HG03095 (cell line): ENCODE measurements at regions not wholly inside any gene's neighbourhood (a gene's known extent, or its start where the extent isn't known, plus 50 kb on each side); places are given as distances from the start of the nearest gene placed in this dataset.

ENCODE experiments used
- ATAC-seq: cut with Tn5 transposase; IDR thresholded peaks from one replicate; pipeline ENCODE4 v1.9.1; 2021; ENCODE audit warnings: moderate library complexity; ENCODE audit not compliant: unreplicated experiment

DNA sequence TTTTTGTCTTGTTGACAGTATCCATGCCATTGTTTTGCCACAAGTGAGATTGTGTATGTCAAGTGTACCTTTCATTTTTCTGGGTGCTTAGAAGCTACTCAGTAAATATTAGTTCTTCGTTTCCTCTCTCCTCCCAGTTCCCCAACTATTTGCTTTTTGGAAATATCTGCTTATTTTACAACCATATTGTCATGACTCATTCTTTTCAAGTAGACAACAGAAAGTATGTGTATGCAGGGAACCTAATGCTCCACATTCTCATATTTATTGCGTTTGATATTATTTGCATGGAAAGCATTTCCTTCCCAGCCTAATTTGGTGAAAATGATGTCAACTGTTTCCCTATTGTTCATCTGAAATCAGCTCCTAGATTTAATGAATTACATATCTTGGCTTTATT lies 483.7 kb upstream of the RIOK2 start:
- no peak for ATAC-seq

DNA sequence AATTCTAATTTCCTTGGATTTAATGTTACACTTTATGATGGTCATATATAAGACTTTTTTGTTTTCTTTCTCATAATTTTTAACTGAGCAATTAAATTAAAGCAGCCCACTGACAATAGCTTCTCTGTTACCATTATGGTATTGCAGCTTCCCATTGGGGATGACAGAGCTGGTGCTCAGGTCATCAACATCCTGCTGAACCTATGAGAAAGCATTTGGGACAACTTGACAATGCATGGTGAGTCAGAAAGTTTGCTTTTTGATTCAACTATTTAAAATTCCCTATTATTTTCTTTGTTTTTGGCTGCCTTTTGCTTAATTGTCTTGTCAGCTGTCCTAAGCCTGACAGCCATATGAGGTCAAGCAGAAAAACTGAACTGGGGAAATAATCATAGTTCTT lies 487.4 kb upstream of the RIOK2 start:
- ATAC-seq, result no peak

DNA sequence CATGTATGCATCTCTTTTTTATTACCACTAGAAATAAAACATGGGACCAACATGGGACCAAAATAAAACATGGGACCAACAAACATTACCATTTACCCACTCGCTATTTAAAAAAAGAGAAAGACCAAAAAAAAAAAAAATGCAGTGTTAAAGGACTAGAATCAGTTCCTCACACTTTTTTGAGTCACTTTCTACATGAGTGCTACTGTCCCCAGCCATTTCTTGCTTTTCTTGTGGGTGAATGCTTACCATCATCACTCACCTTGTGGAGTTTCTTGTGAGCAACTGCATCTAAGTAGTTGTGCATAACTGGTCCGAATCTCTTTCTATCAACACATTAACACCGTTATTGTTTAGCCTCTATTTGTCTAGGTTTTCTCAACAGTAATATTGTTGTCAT lies 493.6 kb upstream of the RIOK2 start:
- ATAC-seq, result no peak

DNA sequence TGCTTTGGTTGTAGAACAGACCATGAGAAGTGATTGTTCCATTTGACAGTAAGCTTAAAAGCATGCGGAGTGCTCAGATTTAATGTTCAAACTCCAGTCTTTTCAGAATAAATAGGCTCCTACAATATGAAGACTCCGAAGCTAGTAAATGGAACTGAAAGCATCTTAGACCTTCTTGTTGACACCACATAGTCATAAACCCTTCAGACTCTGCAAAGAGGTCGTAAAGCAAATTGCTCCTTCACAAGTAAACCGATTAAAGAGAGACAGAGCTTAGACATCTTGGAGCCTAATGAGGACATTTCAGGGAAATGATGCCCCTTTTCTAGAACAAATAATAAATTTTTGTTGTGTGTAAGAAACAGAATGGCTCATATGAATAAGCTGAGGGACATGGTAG lies 511.0 kb upstream of the RIOK2 start:
- ATAC-seq, result no peak

DNA sequence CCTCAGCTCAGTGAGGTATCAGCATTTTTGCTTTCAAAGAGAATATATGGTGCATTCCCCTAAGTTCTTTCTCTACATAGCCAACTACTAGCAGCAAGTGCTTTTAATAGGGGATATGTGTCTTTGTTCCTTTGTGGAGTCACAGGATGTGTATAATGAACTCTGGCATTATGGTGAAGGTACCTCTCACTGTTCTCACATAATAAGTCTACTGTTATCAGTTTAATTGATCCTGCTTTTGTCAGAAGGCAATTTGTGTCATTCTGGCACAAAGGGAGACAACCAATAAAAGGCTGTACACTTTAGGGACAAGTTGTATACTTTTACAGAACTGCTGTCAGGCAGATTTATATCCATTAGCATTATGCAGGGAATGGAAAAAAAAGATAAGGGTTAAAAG lies 531.4 kb upstream of the RIOK2 start:
- no peak for ATAC-seq

DNA sequence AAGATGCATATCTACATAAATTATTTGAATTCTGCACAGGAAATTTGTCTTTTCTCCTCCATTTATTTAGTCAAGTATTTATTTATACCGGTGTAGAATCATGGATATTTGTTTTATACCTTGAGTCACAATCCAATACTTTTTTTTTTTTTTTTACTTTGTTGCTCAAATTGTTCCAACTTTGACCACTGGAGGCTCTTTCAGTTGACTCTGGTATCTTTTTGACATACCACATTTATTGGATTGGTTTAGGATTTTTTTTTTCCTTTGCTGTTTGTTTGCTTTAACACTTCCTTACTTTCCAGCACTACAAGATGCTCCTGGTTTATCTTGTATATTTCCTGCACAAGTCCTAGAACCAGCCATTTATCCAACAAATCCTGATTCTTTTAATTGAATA lies 543.1 kb upstream of the RIOK2 start:
- ATAC-seq, result no peak

DNA sequence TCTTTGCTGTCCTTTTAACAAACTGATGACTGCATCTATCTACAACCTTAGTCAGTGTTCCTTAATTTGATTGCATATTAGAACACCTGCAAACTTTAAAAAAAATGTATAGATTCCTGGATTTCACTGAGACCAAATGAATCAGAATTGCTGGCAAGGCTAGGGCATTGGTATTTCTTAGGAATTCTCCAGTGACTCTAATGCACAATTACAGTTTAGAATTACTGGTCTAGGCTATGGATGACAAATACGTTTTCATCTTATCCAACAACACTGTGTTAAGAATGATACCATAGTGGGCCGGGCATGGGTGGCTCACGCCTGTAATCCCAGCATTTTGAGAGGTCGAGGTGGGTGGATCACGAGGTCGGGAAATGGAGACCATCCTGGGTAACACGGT lies 545.9 kb upstream of the RIOK2 start:
- no peak for ATAC-seq

DNA sequence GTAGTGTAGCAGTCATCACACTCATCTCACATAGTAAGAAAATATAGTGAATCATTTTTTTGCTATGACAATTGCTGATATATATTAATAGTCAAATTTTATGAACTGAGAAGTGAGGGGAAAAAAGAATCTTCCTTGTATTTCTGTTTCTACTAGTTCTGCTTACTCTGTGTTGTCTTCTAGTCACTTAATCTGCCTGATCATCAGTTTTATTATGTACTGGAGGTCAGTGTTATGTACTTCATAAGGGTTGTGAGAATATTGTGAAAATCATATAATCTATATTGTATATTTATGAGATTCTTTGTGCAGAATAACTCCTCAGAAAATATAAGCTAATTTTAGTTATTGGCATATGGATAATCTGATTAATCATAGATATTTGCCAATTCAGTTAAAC lies 546.9 kb upstream of the RIOK2 start:
- ATAC-seq, result no peak

DNA sequence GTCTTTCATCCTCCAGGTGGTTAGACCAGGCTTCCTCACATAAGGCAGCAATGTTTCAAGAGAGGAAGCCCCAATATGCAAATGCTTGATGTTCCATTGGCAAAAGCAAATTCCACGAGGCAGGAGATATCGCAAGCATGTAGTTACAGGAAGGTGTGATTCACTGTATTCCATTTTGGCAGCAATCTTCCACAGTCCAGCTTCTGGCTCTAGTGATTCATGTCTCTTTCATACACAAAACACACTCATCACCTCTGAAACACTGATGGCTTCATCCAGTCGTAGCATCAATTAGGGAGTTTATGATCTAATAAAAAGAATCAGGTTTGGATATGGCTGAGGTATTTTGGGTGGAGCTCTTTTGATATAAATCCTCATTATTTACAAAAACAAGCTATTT lies 552.2 kb upstream of the RIOK2 start:
- no peak for ATAC-seq

DNA sequence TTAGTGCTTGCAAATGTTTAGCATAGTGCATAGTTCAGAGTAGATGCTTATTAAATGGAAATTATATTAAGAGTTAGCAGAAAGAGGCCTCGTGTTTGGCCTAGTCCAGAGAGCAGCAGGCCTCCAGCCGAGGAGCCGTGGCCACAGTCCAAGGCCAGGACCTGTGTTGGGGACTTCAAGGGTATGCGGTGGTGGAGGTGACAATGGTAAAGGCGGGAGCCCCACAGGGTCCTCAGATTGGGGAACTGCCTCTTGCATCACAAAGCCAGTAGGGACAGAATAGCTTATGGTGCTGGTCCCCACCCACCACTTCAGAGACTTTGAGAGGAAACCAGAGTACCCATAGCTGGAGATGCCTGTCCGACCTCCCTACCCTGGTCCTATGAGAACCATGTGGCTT lies 554.6 kb upstream of the RIOK2 start:
- ATAC-seq, result no peak

DNA sequence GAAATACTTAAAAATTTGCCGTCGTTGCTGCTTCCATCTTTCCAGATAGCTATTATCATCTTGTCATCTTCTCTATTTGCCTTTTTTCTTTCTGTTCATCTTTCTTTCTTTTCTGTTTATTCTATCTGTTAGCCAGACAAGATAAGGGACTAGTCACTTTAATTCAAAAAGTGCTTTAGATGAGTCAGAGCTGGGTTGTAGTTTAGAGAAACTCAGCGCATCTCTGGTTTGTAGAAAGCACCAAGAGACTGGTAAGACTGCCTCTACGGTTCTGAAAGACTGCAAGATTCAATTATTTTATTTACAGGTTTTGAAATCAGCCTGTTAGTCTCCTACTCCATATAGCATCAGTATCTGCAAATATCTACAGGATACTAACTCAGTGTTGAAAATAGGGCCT lies 562.8 kb upstream of the RIOK2 start:
- no peak for ATAC-seq

DNA sequence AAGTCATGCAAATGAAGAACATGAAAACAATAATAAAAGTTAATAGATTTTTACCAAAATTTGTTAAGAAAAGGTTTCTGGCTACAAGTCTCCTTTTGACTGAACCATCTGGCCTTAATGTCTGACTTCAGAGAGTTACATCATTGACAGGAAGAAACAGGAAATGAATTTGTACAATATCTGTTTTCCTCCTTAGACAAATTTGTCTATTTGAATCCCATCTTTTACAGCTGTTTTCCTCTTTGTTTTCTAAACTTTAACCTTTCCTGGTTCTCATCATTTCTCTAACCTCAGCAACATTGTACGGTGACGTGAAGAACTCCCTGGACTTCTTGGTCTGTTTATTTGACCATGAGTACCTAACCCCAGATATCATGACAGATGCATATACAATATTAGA lies 567.5 kb upstream of the RIOK2 start:
- no peak for ATAC-seq

DNA sequence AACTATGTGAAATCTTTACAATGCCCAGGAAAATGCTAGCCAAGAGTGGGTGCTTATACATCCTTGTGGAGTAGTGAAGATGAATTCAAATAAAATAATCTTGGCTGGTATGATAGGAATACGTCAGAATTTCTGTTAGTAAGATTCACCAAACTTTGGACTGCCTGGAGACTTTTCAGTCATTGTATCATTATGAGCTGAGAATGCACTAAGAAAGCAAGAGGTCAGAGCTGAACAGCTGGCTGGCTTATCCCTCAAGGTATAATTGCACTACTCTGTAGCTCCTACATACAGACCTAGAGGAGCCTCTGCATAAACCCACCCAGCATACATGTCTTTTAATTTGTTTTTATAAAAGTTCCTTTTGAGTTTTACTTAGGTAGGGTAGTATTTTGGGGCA lies 568.5 kb upstream of the RIOK2 start:
- no peak for ATAC-seq

DNA sequence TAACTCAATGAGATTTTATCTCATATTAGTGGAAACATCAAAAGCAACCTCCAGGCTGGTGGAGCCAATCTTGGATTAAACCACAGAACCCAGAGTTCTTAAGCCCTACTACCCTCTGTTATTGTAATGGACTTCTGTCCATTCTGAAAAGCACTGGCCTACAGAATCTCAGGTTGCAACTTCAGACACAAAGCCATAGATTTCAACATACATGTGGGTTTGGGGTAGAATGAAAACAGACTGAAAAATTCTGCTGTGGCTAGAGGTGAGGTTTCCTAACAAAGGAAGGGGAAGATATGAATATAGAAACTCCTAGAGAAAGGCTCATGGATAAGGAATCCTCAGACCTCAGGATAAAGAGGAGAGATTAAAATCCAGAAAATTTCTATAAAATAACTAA lies 569.8 kb upstream of the RIOK2 start:
- no peak for ATAC-seq

DNA sequence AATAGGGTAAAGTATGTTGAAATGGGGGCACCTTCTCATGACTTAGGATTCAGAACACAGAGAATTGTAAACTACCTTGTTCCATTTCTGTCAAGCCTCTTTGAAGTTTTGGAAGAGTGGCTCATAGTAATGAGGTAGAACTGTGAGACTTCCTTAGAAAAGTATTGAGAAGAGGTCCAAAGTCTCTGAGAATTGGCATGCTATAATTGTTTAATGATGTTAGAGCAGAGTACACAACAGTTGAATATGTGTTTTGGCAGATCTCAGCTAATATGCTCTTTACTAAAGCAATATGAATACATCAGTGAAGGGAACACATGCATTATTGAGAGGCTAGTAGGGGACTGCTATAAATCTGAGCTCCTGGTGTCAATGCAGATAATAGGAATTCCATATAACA lies 579.4 kb upstream of the RIOK2 start:
- ATAC-seq, result no peak

DNA sequence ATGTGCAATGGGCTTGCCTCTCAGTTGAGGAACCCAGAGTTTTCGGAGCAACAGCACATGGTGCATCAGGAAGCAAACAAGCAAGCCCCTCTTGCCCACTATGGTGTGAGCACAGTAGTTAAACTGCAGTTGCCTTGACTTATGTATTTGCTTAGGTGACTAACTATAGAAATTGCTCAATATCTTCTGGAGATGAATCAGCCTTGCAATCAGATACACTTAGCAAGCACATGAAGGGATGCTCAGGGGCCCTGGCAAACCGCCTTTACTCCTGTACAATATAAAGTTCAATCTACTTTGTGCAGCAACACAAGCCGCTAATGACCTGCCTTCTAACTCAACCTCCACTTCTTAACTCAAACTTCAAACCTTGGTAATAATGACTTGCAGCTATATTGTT lies 581.7 kb upstream of the RIOK2 start:
- no peak for ATAC-seq

DNA sequence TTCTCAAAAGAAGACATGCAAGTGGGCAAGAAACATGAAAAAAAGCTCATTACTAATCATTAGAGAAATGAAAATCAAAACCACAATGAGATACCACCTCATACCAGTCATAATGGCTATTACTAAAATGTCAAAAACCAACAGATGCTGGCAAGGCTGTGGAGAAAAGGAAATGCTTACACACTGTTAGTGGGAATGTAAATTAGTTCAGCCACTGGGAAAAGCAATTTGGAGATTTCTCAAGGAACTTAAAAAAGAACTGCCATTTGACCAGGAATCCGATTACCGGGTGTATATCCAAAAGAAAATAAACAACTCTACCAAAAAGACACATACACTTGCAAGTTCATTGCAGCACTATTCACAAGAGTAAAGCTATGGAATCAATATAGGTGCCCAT lies 595.4 kb upstream of the RIOK2 start:
- ATAC-seq, result no peak

DNA sequence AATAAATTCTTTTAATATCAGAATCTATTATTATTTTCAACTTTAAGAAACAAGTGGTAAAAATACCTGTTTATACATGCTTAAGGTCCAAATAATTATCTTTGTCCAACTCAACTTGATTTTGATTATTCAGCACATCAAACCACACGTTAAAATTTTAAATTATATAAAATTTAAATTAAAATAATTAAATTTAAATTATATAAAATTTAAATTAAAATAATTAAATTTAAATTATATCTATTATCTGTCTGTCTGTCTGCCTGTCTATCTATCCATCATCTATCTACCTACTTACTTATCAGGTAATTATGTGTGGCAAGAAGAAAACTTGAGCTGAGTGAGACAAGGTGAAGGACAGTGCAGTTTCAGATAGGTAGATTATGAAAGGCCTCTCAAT lies 605.3 kb upstream of the RIOK2 start:
- ATAC-seq, result no peak

DNA sequence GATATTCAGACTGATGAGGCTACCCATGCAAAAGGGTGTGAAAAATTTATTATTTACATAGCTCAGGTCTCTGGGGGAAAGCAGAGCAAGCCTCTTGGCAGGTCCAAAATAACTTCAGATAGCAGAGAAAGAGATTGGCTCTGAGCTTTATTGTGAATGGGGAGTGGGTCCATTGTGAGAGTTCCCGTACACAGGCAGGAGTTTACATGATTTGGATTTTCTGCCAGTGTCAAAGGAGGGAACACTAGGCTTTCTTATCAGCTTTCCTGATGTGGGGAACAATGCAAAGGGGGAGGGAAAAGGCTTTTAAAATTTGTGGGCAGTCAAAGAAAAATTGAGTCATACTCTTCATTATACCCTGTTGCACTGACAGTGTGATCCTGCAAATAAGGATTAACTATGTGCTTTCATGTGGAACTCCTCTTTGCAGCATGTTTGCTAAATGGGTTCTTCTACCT lies 615.0 kb upstream of the RIOK2 start:
- no peak for ATAC-seq

DNA sequence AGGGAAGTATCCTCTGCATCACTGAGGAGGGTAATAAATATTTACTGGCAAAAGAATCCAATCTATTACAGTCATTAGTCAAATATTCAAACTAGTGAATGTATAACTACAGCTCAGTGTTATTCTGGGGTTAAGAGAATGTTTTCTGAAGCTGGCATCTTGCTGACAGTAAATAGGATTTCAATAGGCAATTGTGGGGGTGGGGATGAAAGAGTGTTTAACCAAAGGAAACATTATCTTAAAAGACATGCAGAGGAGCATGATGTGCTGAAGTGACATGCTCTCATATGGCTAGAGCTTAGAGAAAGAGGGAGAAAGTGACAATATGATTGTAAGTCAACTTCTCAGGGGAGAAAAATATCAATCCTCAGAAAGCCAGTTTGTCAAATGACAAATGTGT lies 618.4 kb upstream of the RIOK2 start:
- ATAC-seq, result no peak

DNA sequence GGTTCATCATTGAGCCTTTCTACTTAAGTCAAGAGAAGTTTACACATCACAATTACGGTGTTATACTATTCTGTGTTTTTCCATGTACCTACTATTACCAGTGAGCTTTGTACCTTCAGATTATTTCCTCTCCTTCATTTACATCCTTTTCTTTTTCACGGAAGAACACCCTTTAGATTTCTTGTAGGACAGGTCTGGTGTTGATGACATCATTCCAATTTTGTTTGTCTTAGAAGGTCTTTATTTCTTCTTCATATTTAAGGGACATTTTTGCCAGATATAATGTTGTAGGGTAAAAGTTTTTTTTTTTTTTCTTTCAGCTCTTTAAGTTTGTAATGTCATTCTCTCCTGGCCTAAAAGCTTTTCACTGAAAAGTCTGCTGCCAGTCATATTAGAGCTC lies 637.1 kb upstream of the RIOK2 start:
- no peak for ATAC-seq

DNA sequence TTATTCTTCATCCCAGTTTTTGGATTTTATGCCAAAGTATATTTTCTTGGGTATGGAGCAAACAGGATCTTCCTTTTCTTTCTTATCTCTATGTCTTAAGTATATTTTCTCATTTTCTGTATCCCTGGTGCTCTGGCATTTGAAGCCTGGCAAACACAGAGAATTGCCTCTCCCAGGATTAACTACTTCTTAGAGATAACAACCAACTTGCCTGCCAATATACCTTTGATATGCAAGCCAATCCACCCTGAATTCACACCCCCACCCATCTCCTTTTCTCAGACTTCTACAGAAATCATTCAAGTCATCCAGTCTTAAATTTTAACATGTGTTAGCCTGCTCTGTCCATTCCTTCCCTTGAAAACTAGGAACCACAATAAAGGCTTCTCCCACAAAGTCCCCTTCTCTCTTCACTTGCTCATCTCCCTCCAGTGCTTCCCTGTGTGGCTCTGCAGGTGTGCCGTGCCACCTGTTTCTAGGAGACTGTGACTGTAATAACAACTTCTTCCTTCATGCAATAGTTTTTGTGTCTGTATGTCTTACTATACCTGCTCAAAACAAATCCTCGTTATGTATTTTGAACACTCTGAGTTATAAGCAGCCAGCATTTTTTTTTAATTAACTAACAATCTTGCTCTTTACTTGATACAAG lies 649.7 kb upstream of the RIOK2 start:
- ATAC-seq, result no peak

DNA sequence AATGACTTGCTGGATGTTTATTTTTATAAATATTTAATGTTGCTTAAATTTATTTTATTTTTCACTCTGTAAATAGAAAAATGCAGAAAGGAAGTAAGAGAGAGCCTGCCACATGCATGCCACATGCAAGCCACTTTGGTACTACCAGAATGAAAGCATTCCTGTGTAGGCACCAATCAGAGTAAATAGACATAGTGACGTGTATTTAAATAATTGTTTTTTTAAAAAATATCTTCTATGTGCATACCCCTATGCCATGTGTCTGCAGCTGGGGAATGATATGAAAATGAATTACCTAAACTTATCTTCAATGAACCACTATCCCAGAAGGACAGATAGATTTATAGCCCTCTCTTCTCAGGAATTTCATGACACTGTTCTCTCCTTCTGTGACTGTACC lies 651.5 kb upstream of the RIOK2 start:
- no peak for ATAC-seq

DNA sequence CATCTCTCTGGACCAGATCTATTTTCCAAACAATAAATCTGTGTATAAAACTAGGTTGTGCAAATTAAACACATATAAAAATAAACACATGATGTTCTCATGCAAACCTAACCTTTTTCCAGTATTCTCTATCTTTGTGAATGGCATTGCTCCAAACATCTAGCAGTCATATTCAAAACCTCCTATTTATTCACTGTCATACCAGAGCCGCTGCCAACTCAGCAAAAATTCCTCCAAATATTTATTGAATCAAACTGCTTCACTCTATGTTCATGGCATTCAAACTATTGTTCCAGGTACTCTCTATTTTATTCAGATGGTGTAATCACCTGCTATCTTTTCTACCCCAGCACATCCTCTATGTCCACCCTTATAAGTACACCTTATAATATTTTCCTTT lies 652.1 kb upstream of the RIOK2 start:
- no peak for ATAC-seq
